ENCODE measurements at regions not wholly inside any gene's neighbourhood (a gene's known extent, or its start where the extent isn't known, plus 50 kb on each side); places are given as distances from the start of the nearest gene placed in this dataset.
"Not testable (repeated sequence)": the region's sequence is repeated elsewhere in the genome, so short reads cannot be mapped to it uniquely, and the experiment has no call there.

DNA sequence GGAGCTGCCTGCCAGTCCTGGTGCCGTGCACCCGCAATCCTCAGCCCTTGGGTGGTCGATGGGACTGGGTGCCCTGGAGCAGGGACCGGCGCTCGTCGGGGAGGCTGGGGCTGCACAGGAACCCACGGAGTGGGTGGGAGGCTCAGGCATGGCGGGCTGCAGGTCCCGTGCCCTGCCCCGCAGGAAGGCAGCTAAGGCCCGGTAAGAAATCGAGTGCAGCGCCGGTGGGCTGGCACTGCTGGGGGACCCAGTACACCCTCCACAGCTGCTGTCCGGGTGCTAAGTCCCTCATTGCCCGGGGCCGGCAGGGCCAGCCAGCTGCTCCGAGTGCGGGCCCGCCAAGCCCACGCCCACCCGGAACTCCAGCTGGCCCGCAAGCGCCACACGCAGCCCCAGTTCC, 153.7 kb downstream of the FAM174A start:
- TF ChIP-seq, protein P1, sequence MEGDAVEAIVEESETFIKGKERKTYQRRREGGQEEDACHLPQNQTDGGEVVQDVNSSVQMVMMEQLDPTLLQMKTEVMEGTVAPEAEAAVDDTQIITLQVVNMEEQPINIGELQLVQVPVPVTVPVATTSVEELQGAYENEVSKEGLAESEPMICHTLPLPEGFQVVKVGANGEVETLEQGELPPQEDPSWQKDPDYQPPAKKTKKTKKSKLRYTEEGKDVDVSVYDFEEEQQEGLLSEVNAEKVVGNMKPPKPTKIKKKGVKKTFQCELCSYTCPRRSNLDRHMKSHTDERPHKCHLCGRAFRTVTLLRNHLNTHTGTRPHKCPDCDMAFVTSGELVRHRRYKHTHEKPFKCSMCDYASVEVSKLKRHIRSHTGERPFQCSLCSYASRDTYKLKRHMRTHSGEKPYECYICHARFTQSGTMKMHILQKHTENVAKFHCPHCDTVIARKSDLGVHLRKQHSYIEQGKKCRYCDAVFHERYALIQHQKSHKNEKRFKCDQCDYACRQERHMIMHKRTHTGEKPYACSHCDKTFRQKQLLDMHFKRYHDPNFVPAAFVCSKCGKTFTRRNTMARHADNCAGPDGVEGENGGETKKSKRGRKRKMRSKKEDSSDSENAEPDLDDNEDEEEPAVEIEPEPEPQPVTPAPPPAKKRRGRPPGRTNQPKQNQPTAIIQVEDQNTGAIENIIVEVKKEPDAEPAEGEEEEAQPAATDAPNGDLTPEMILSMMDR (conservative IDR thresholded peaks at IDR 0.05; ENCODE audit: low read length) = not testable (repeated sequence)
- TF ChIP-seq EZH2phosphoT487 (IDR thresholded peaks at IDR 0.05; ENCODE audit: borderline replicate concordance, low read depth, low read length) = not testable (repeated sequence)

All from OCI-LY7 (cell line).